Heart left ventricle (tissue), 16 donors: ENCODE measurements at regions not wholly inside any gene's neighbourhood (a gene's known extent, or its start where the extent isn't known, plus 50 kb on each side); places are given as distances from the start of the nearest gene placed in this dataset.

Source experiments
- ATAC-seq, 4 donors: fragments of 200-7000 bp; cut with Tn5 transposase; one replicate each; pipeline ENCODE4 v1.9.1; 2020 to 2022; ENCODE audit warnings: moderate library complexity in 4 of 4, mild to moderate bottlenecking in 3 of 4, moderate number of reproducible peaks in 1 of 4
- DNase-seq, 5 donors: peaks; one replicate each; pipeline ENCODE4 v3.0.0-alpha.2; 2020
- H3K27ac ChIP-seq, 12 donors: fragments of 200-600 bp; sonication (generic) in 4 of 12; one replicate each; pipeline versions ENCODE4 v1.5.0 to v1.8.0; 2016 to 2022; ENCODE audit warnings: mild to moderate bottlenecking in 2 of 12
- H3K27me3 ChIP-seq, 9 donors: fragments of 200-600 bp; sonication (generic) in 2 of 9; one replicate each; pipeline versions ENCODE4 v1.5.1 to v1.8.0; 2016 to 2022; ENCODE audit warnings: mild to moderate bottlenecking in 3 of 9
- H3K36me3 ChIP-seq, 9 donors: fragments of 200-600 bp; sonication (generic) in 2 of 9; one replicate each; pipeline versions ENCODE4 v1.5.0 to v1.8.0; 2018 to 2022; ENCODE audit warnings: mild to moderate bottlenecking in 2 of 9
- H3K4me1 ChIP-seq, 12 donors: fragments of 200-600 bp; sonication (generic) in 4 of 12; one replicate each; pipeline versions ENCODE4 v1.5.0 to v1.8.0; 2016 to 2022; ENCODE audit warnings: mild to moderate bottlenecking in 3 of 12
- H3K4me3 ChIP-seq, 12 donors: fragments of 200-600 bp; sonication (generic) in 4 of 12; one replicate each; pipeline versions ENCODE4 v1.5.0 to v1.8.0; 2017 to 2022; ENCODE audit warnings: mild to moderate bottlenecking in 9 of 12, moderate library complexity in 4 of 12
- H3K9me3 ChIP-seq, 12 donors: fragments of 200-600 bp; sonication (generic) in 4 of 12; one replicate each; pipeline versions ENCODE4 v1.5.0 to v1.8.0; 2016 to 2022; ENCODE audit warnings: mild to moderate bottlenecking in 1 of 12
- CTCF ChIP-seq, 12 donors: fragments of 200-600 bp; sonication (generic) in 4 of 12; IDR thresholded peaks; one replicate each; pipeline versions ENCODE4 v1.5.0 to v1.8.0; 2018 to 2022; ENCODE audit warnings: antibody characterized with exemption in 12 of 12, mild to moderate bottlenecking in 5 of 12
- POLR2A ChIP-seq, 2 donors: fragments of 450-650 bp; IDR thresholded peaks; one replicate each; pipeline ENCODE4 v1.6.1; 2017; ENCODE audit warnings: antibody characterized with exemption in 2 of 2, mild to moderate bottlenecking in 2 of 2, moderate library complexity in 2 of 2
- WGBS, 4 donors: extraction: QIAGEN DNeasy Blood & Tissue Kit in 2 of 4; methylation state at CpG; one replicate each; pipeline versions ENCODE4 v1.1.5 to v1.1.7; 2013 to 2018; 5-methylcytosine and 5-hydroxymethylcytosine counted together
- intact Hi-C, 10 donors: fragments of 100-400 bp; cut with DNase I; formaldehyde crosslinking; loops; one replicate each; pipeline versions ENCODE4 v1.11.1 to v1.14.2; 2022
- donor health status: ischemic (EF 13 %, LVEDD 7.1; RV severe dilation, severe dysfunction).
- donor health status: healthy with polysubstance abuse.
- donor health status: DM: no; HTN: yes; CAD: no.
- donor health status: DM: no; HTN: no; CAD: no.
- donor health status: ischemic (EF 25% LVEDD 6.9; RV normal size, moderate dysfunction).
- donor health status: ischemic (EF 25% LVEDD 5.7; RV mildly dilated, moderate dysfunction).
- donor health status: healthy.
- donor health status: DM: yes; HTN: yes; CAD: no.
- donor health status: ischemic (EF 35%, LVEDD 5.7; RV mildly dilated, moderate dysfunction).
- donor health status: nonischemic (EF 11% LVEDD 7.7; RV severe dilation, severe dysfunction).
- donor health status: DM: yes; HTN: yes; CAD: no.
- donor health status: PGD.
- donor health status: ischemic (EF 29% LVEDD 5.4; RV normal size, mild dysfunction).
- donor health status: nonischemic (EF 23%, LVEDD 6.1; RV moderate dilation, normal function).

- Histone ChIP-seq H3K9me3 (peaks cover 0 to 3% (median 0%) of the 10 kb centered on the region in 12 donors), H3K4me1 (no peaks in the 10 kb centered on the region), H3K27me3 (no peaks in the 10 kb centered on the region), H3K27ac (no peak overlapping the region), H3K36me3 (no peaks in the 10 kb centered on the region), H3K4me3 (no peak overlapping the region)
- DNase-seq: no peak
- TF ChIP-seq CTCF (IDR thresholded peaks at IDR 0.05) (no peak), POLR2A (IDR thresholded peaks at IDR 0.05) (no peak)
- intact Hi-C loops: no loop called here
- ATAC-seq: no peak
- 72 to 74% (median 74%) methylated on average over 2 of the region's 2 CpGs for WGBS, 4 donors
These were observed 423.9 kb upstream of the CHORDC1 start for GRCh38 chr11:90646706-90647105.

- Histone ChIP-seq H3K36me3 (no peaks in the 10 kb centered on the region), H3K27ac (no peak overlapping the region), H3K27me3 (no peaks in the 10 kb centered on the region), H3K4me3 (no peak overlapping the region), H3K9me3 (peaks cover 0 to 3% (median 0%) of the 10 kb centered on the region in 12 donors), H3K4me1 (no peaks in the 10 kb centered on the region)
- intact Hi-C loops: no loop called here
- no peak for ATAC-seq
- DNase-seq: no peak
- WGBS, 4 donors: 88 to 98% (median 92%) methylated on average over 1 of the region's 1 CpG
- TF ChIP-seq CTCF (IDR thresholded peaks at IDR 0.05) (no peak), POLR2A (IDR thresholded peaks at IDR 0.05) (no peak)
These were observed 423.4 kb upstream of the CHORDC1 start for GRCh38 chr11:90646266-90646665.

DNA sequence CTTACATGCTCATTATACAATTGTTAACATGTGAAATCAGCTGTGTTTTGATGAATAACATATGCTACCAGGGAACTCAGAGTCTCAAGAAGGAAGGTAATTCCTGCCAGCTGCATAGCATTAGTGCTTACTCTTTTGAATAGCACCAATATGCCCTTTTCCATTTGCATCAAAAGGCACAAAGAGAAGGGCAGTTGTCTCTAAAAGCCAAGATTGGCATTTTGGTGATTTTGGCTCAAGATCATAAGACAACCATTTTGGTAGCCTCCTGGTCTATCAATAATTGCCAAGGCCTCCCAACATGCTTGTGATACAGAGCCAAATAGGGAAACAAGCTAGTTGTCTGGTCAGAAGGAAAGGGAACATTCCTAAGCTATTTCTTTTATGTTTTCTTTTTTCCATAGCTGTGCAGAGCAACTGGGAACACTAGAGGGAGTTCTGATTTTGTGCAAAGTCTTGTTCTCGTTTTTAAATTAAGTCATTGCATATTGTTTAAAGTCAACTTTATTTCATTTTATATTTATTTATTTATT, 416.7 kb upstream of the CHORDC1 start:
- no peak for ATAC-seq
- TF ChIP-seq POLR2A (IDR thresholded peaks at IDR 0.05) (no peak), CTCF (IDR thresholded peaks at IDR 0.05) (peak in 5 of 12 donors; percentile 16 to 29 (median 26))
- no peaks in the 10 kb centered on the region for H3K36me3 ChIP-seq
- H3K4me3 ChIP-seq: no peak overlapping the region
- no peaks in the 10 kb centered on the region for H3K4me1 ChIP-seq
- H3K27ac ChIP-seq: no peak overlapping the region
- no peaks in the 10 kb centered on the region for H3K27me3 ChIP-seq
- WGBS, 4 donors: 0 to 11% (median 7%) methylated on average over 1 of the region's 1 CpG
- peaks cover 0 to 5% (median 0%) of the 10 kb centered on the region in 12 donors for H3K9me3 ChIP-seq
- no peak for DNase-seq
- intact Hi-C loops: no loop called here

GRCh38 chr11:90635886-90636285, 413.0 kb upstream of the CHORDC1 start:
- no peak for ATAC-seq
- WGBS, 4 donors: 86 to 91% (median 88%) methylated on average over 1 of the region's 1 CpG
- TF ChIP-seq CTCF (IDR thresholded peaks at IDR 0.05): no peak
- no peak for TF ChIP-seq POLR2A (IDR thresholded peaks at IDR 0.05)
- no peaks in the 10 kb centered on the region for H3K27me3 ChIP-seq
- no peak overlapping the region for H3K4me3 ChIP-seq
- H3K4me1 ChIP-seq: no peaks in the 10 kb centered on the region
- no peak for DNase-seq
- H3K27ac ChIP-seq: no peak overlapping the region
- peaks cover 0 to 5% (median 0%) of the 10 kb centered on the region in 12 donors for H3K9me3 ChIP-seq
- intact Hi-C loops: no loop called here
- no peaks in the 10 kb centered on the region for H3K36me3 ChIP-seq
